ENCODE measurements at regions not wholly inside any gene's neighbourhood (a gene's known extent, or its start where the extent isn't known, plus 50 kb on each side); places are given as distances from the start of the nearest gene placed in this dataset.

DNA sequence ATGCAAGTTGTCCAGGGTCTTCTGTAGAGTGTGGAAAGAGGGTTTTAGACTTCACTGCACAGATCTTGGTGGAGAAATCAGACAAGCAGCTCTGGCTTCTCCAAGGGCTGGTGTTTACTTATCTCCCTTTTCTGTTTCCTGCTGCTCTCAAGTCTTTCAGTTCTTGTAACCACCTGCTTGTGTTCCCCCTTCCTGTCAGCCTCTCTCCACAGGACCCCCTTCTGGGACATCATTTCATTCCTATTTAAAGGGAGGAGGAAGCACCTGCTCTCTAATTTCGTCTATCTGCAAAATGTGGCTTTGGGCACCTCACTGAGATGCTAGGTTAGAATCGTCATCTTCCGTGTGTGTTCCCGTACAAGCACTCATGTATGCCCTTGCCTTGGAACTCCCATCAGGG, 636.2 kb downstream of the MTRR start:
- no peak for TF ChIP-seq CTCF (IDR thresholded peaks at IDR 0.05)
- Histone ChIP-seq H3K27ac (no peak overlapping the region), H3K4me3 (no peak overlapping the region)
- no peak for DNase-seq (ENCODE audit: low spot score)

GRCh38 chr5:8508231-8508630, 639.3 kb downstream of the MTRR start:
- no peak for TF ChIP-seq CTCF (IDR thresholded peaks at IDR 0.05)
- Histone ChIP-seq H3K27ac (no peak overlapping the region), H3K4me3 (no peak overlapping the region)
- DNase-seq (ENCODE audit: low spot score): no peak

GRCh38 chr5:8516356-8516755, 647.4 kb downstream of the MTRR start:
- Histone ChIP-seq H3K4me3 (no peak overlapping the region), H3K27ac (no peak overlapping the region)
- DNase-seq (ENCODE audit: low spot score): no peak
- TF ChIP-seq CTCF (IDR thresholded peaks at IDR 0.05): no peak

DNA sequence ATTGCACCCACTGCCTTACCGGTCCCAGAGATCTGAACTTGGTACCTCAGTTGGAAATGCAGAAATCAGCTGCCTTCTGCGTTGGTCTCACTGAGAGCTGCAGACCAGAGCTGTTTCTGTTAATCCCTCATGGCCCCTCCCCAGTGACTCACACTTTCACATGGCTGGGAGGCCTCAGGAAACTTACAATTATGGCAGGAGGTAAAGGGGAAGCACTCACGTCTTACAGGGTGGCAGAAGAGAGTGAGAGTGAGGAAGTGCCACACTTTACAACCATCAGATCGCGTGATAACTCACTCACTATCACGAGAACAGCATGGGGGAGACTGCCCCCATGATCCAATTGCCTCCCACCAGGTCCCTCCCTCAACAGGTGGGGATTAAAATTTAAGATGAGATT, 648.5 kb downstream of the MTRR start:
- DNase-seq (ENCODE audit: low spot score): no peak
- Histone ChIP-seq H3K4me3 (no peak overlapping the region), H3K27ac (no peak overlapping the region)
- no peak for TF ChIP-seq CTCF (IDR thresholded peaks at IDR 0.05)

- Histone ChIP-seq H3K27ac (no peak overlapping the region), H3K4me3 (no peak overlapping the region)
- TF ChIP-seq CTCF (IDR thresholded peaks at IDR 0.05): no peak
- DNase-seq (ENCODE audit: low spot score): no peak
These were observed 652.0 kb downstream of the MTRR start for GRCh38 chr5:8520917-8521316.

DNA sequence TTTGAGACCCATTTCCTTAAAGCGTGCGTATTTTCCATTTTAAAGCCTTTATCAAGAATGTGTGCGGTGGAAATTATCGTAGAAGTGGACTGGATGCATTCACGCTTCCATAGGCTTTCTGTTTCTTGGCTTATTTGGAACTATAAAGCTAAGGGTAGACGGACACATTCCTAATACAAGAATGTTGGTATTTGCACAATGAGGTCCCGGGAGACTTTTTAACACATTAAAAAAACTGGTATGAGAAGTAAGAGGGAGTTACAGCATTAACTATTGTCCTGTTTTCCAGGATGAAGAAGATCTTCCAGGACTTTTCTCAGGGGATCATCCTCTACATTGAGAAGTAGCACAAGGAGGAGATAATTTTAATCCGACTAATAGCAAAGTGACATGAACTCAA, 653.0 kb downstream of the MTRR start:
- TF ChIP-seq CTCF (IDR thresholded peaks at IDR 0.05): no peak
- Histone ChIP-seq H3K27ac (no peak overlapping the region), H3K4me3 (no peak overlapping the region)
- no peak for DNase-seq (ENCODE audit: low spot score)

DNA sequence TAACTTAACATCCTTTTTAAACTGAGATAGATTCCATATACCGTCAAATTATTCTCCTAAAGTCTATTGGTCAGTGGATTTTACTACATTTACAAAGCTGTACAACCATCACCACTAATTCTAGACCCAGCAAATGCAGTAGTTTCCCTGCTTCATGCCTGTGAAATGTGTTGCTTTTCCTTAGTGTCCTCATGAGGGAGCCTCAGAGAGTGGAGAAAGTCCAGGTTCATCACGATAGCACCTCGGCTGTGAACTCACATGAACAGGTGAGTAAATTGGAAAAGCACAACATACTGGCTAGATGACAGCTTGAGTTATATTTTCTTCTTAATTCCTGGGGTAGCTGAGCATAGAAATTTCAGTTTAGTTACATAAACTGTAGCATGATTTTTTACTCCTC, 653.7 kb downstream of the MTRR start:
- no peak for DNase-seq (ENCODE audit: low spot score)
- Histone ChIP-seq H3K4me3 (no peak overlapping the region), H3K27ac (no peak overlapping the region)
- no peak for TF ChIP-seq CTCF (IDR thresholded peaks at IDR 0.05)
